HG02870 (cell line): ENCODE measurements at regions not wholly inside any gene's neighbourhood (a gene's known extent, or its start where the extent isn't known, plus 50 kb on each side); places are given as distances from the start of the nearest gene placed in this dataset.

Experiments
- ATAC-seq: cut with Tn5 transposase; IDR thresholded peaks from one replicate; pipeline ENCODE4 v1.9.1; 2021; ENCODE audit warnings: mild to moderate bottlenecking, moderate library complexity; ENCODE audit not compliant: unreplicated experiment

DNA sequence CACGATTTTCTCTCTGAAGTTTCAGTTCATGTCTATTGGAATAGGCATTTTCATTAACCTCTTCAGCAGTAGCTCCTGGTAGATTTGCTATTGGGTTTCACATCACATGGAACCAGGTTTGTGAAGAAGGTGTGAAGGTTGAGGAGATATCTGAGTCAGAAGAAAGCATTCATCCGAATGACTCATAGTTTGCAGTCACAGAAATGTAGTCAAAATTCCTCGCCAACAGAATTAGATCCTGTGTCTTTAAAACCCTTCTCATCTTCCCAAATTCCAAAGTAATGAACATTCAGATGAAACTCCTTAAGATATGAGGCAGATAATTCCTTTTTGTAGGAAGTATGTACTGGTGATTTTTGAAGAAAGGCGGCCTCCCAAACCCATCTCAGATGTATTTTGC lies 125.0 kb upstream of the LARGE1 start:
- no peak for ATAC-seq

DNA sequence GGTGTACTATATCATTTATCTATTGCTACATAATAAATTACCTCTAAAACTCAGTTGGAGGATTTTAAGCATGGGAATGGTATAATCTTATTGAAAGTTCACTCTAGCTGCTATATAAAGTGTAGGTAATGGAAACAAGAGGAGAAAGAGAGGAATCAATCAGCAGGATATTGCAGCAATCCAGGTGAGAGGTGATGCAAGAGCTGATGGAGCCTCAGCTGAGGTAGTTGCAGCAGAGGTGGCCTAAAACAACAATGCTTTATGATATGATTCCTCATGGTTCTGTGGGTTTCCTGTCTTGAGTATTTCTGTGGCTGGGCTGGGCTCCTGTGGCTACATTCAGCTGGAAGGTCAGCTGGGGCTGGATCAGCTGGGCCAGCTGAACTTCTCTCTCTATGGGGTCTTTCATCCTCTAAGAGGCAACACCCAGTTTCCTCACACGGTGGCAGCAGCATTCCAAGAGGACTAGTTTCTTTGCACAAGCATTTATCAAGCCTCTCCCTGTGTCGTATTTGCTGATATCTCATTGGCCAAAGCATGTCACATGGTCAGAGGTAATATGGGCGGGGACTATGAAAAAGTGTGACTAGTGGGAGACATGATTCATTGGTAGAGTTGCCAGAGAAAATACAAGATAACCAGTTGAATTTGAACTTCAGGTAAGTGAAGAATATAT lies 135.4 kb upstream of the LARGE1 start:
- no peak for ATAC-seq

DNA sequence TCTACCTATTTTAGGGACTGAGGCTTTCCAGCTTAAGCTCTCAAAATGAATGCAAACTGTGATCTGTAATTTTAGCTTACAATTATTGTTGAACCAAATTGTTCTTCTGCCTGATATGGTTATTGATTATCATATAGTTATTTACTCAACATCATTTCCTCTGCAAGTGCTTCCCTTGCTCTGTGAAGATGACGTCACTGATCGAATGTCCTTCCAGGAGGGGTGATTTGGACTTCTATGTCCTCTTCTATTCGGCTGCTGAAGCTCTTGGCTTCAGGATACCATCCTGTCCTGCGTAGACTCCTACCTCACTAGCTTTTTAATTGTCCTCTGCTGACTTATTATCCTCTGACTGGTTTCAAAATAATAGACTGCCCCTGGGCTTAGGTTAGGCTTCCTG lies 137.4 kb upstream of the LARGE1 start:
- ATAC-seq: no peak

DNA sequence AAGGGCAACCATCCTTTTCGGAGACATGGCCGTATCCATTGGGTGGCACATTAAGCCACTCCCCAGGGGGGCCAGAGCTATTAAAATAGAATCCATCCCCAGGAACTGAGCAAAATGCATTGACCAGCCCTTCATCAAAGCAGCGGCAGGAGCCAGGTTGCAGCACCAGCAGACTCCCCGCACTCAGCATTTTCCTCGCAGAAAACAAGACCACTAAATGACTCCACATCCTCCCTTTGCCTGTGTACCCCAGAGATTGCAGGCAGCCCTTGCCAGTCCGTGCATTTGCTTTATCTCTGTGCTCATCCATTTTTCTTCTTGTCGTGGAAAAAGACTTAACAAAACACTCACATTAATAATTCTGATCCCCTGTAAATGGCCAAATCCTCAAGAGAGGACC lies 144.4 kb upstream of the LARGE1 start:
- ATAC-seq: no peak

DNA sequence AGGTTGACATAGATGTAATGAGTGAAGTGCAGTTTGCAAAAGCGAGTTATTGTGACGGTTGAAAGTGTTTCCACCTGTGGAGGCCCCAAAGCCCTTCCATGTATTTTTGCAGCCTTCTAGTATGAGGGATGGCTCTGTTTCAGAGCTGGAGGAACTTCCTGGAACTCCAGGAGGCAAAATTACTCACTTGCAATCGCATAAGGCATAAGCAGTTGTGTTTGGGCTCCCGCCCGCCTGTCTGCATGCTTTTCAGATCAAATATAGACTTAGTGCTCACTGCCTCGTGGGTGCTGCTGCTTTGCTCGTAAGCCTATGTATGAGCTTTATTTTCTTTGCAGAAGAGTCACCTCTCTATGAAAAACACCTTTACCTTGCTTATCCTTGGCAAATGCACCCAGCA lies 146.8 kb upstream of the LARGE1 start:
- no peak for ATAC-seq

DNA sequence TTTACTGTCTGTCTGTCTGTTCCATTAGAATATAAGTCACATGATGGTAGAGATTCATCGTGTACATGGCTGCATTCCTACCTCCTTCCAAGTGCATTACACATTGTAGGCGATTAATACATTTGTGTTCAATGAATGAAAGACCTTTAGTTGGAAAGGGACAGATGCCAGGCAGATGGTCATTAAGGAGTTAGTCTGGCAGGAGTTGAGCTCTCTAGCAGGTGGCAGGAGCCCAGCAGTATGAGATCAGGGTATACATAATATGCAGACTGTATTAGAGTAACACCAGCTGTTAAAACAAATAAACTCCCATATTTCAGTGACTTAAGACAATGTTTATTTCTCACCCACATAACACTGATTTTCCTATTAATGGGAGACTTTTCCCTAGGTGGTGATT lies 147.7 kb upstream of the LARGE1 start:
- no peak for ATAC-seq

DNA sequence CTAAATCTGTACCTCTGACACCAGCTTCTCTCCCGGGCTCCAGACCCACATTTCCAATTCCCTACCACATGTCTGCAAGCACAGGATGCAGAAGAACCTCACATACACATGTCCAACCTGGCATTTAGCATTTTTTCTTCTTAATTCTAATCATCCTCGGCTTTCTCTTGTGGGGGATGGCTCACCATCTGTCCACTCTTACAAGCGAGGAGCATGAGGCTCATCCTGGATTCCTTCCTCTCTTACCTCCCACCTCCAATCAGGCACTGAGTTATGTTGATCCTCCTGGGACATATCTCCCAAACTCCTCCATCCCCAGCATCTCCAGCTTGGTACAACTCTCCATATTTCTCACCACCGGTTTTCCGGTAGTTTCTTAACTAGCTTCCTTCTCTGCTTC lies 149.8 kb upstream of the LARGE1 start:
- ATAC-seq: no peak

DNA sequence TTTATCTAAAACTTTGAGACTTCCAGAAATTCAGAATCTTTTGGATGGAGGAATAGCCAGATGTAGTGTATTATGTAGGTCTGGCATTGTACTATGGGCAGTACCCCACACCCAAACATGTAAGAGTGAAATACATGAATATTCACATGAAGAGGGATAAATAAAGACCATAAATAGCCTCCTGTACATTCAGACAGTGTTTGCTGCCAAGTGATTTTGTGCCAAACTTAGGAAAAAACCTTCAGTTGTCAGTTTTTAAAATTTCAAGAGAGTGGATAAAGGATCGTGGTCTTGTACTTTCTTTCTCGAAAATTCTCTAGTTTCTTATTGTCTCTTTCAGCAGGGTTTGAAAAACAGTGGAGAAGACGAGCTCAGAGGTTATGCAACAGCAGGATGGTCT lies 150.3 kb upstream of the LARGE1 start:
- no peak for ATAC-seq

DNA sequence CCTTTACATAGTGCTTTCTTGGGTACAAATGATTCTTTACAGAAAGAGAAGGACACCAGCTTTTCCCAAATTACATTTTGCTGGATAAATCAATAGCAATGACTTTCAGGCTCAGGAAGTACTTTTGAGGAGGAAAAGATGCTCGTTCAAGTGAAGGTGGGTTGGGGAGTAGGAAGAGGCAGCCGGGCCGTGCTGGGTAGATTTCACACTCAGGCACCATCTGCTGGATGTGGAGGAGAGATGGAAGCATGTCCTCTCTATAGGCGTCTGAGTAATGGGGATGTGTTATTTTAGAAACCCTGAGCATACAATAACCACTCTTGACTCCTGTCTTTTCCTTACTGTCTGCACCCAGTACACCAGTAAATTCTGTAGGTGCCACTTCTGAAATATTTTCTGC lies 152.3 kb upstream of the LARGE1 start:
- ATAC-seq: no peak

DNA sequence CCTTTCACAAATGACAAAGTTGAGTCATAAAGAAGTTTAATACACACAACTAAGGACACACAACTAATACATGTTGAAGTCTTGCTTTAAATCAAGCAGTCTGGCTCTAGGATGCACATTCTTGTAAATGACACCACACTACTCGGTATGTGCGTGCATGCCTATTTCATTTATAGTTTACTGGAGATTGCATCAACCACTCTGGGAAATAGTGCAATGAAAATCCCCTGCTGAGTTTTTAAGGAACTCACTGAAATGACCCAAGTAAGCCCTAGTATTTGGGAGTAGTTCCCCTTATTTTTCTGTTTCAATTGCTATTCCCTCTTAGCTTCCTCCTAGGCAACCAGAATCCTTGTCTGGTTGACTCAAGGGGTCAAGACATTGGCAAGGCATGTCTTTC lies 160.2 kb upstream of the LARGE1 start:
- ATAC-seq: no peak

DNA sequence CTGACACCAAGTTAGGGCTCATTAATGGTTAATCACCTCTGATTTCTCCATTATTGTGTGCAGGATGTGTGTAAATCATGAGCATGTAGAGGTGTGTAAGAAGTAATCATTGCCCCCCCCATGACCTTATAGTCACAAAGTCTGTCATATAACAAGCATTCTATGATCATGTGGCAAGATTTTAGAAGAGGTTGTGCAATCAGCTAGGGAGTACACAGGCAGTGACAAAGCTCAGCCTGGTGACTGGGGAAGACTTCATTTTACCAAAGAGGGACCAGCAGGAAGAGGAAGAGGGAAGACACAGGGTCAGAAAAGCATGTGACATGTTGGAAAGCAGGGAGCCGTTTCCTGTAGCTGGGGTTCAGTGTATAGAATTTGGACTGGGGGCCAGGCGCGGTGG lies 176.5 kb upstream of the LARGE1 start:
- no peak for ATAC-seq

DNA sequence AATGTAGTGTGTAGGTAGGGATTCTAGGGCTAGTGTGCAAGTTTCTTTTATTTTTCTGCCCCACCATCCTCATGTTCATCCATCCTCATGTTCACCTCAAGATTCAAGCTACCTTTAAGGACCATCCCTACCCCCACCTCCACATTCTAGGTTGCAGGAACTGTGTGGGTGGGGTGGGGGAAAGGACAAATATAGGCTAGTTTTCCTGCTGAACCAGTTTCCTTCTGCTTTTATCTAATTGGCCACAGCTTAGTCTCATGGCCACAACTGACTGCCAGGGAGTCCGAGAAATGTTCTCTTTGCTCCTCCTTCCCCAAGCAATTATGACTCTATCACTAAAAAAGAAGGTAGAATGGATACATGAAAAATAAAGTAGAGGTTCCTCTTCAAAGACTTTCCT lies 179.0 kb upstream of the LARGE1 start:
- no peak for ATAC-seq

DNA sequence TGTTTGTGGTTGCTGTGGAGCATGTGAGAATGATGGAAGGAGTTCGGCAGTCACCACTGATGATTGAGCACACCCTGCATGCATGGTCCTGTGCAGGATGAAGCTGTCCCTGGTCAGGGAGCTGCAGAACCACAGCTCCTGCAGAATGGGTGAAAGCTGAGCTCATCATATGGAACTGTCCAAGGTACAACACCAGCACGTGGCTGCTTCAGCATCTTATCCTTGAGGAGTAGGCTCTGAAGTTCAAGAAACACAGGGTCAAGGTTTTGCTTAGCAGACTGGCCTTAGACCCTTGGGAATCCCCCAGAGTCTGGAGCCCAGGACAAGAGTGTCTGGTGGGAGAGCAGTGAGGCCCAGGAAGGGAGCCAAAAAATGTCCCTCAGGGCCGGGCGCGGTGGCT lies 182.4 kb upstream of the LARGE1 start:
- ATAC-seq: no peak

DNA sequence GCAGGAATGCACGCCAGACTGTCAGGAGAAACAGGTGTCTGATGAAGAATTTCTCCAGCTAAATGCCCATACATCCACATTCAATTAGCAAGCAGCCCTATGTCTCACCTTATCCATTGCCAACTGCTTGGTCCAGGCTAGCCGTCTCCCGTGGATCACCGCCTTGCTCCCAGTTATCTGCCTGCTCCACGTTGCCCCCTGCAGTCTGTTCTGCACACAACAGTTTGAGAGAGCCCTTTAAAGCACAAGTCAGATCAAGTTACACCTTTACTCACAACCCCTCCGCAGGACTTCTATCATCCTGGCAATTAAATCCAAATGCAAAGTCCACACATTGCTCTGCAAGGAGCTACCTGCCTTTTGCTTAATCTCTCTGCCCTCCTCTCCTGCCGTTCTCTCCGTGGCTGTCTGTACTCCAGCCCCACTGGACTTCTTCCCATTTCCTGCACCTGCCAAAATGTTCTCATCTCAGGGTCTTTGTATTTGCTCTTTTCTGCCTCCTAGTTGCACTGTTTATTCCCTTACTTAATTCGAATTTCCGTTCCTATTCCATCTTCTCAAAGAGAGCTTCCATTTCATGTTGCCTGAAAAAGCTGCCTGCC lies 185.3 kb upstream of the LARGE1 start:
- peak; percentile 42 for ATAC-seq

DNA sequence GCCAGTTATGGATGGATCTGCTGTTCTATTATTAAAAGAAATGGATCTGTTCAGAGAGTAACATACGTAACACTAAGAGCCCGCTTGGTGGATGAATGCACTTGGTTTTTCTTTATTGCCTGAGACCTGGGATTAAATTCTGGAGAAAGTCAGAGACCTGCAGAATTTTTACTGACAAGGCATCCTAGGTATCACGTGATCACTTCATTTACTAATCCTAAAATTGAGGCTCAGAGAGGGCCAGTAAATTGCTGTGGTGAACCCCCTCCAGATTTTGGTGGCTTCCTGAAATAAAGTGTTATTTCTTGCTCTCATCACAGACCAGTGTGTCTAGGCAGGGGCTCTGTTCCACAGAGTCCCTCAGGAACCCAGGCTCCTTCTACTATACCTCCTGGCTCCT lies 187.9 kb upstream of the LARGE1 start:
- ATAC-seq: no peak

DNA sequence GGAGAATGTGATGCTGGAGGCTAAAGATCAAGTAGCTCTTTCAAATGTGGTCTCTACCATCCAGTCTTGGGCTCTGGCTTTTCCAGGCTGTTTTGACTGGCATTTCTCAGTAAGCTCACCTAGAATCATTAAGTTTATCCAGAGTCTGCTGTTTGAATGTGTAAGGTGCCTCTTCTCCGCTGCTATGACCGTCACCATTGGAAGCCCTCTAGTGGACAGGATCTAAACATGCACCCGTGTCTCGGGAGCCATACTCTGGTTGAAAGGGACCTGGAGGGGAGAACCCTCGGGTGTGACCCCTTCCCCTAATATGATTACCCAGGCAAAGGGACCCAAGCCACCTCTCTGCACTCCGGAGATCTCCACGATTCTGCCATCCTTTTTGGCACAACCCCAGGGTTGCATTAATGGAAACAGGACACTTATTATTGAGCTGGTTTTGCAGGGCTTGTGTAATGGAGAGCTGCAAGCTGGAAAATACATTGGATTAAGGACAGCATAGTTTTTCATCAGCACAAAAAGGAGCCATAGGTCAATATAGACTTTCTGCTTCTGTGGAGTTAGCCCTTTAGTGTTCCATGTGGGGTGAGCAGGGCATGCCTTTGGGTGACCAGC lies 191.0 kb upstream of the LARGE1 start:
- no peak for ATAC-seq

DNA sequence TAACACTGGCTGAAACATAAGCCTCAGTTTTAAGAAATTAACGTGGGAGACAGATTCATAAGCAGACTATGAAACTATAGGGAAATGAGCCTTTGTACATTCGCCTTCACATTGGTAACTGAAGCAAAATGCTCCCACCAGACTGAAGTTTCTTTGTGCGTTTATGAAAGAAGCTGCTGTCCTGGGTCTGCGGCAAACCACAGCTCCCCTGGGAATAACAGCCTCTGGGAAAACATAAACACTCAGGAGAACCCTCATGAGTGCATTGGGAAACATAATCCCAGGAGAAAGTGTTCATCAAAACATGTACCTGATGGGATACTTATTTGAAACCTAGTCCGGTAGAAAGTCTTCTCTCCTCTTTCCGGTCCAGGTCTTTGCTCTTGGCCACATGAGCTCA lies 193.1 kb upstream of the LARGE1 start:
- ATAC-seq: no peak

DNA sequence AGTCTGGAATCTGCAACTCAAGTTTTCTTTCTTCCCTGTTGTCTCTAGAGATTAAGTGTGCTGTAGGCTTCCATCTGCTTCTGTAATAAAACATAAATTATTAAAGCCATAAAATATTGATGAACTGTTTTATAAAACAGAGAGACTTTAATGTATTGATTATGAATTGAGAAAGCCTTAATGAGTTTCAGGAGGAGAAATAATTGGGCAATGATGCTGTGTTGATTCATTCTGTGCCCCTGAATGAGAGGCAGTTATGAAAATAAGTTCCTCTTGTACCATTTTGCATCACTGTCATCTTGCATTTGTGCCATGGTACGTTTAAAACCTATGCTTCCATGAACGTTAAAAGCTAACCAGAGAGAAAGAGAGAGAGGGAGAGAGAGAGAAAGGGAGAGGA lies 194.1 kb upstream of the LARGE1 start:
- no peak for ATAC-seq

DNA sequence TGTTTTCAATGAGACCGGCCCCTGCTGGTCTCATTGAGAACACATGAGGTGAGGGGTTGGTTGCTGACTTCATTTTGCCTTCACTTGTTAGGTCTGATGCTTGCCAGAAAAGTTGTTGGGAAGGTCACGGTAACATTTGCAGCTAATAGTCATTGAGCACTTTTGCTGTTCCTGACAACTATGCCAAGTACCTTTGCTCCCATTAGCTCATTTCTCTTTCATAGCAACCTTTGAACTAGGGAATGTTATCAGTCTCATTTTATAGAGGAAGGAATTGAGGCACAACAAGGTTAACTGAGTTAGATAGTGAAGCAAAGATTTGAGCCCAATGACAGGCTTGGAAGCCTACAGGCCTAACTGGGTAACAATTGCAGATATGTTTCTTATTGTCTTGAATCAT lies 195.4 kb upstream of the LARGE1 start:
- ATAC-seq: no peak

DNA sequence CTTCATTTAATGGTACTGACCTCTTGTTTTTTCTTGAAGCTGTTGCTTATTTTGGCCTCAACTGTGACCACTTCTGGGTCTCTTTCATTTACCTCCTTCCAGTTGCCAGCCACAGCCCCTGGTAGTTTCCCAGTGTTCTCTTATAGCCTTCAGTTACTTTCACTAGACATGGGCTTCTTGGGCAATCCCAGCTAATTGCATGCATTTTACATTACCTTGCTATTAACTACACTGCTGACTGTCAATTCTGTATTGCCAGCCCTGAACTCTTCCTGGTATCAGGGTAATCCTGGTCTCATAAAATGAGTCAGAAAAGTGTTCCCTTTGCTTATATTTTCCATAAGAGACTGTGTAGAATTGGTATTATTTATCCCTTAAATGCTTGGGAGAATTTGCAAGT lies 195.8 kb upstream of the LARGE1 start:
- no peak for ATAC-seq

DNA sequence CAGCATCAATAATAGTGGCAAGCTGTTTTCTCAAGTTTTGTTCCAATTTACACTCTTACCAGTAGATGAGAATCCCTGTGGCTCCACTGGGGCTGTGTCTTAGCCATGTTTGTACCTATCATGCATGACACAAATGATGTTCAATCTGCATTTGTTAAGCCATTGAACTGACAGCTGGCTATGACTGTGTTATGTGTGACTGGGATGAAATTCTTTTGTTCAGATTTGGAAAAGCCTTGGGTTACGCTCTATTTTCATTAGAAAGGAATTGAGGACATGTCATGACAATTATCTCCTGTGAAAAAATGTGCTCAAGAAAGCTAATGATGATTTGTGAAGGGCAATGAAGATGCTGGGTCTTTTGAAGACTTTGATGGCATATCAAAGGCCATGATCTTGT lies 201.8 kb upstream of the LARGE1 start:
- no peak for ATAC-seq

DNA sequence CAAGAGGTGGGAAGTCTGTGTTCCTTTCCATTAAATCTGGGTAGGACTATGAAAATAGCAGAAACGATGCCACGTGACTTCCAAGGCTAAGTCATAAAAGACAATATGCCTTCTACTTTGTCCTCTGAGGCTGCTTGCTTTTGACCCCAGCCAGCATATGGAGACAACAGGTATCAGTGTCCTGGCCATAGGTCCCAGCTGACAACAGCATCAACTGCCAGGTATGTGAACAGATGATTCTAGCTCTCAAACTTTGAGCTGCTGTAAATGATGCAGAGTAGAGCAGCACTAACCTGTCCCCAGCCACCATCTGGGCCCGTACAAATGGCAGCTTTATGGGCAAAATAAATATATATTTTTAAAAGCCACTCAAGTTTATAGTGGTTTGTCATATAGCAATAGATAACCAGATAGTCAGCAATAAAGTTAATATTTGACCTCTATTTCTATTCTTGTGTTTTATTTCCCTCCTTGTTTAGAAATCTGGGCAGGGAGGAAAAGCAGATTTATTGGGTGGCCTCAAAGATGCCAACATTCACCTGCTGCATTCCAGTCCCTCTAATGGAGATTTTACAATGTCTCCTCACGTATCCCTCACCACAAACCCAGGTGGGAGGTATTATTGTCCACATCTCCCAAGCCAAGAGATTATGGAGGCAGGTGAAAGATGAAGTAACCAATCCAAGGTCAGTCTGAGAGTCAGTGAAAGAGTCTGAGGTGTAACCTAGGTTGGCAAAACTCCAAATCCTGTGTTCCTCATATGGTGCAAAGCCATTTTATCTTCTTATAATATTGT lies 209.6 kb upstream of the LARGE1 start:
- no peak for ATAC-seq
